SK-N-SH treated with all-trans-retinoic acid at 6 μM for 48 hours (cell line): ENCODE measurements at regions not wholly inside any gene's neighbourhood (a gene's known extent, or its start where the extent isn't known, plus 50 kb on each side); places are given as distances from the start of the nearest gene placed in this dataset.

Source experiments
- ATAC-seq: fragments of 200-7000 bp; cut with Tn5 transposase; 3 replicates; pipeline ENCODE4 v1.9.1; 2020; ENCODE audit warnings: mild to moderate bottlenecking, moderate library complexity
- ARNTL ChIP-seq: fragments of 450-650 bp; formaldehyde crosslinking; IDR thresholded peaks from 2 replicates; pipeline ENCODE4 v1.5.0; 2020; ENCODE audit warnings: low read depth, mild to moderate bottlenecking, moderate library complexity, borderline replicate concordance
- BACH2 ChIP-seq: fragments of 250-450 bp; sonication (Bioruptor Pico); IDR thresholded peaks from 2 replicates; pipeline ENCODE4 v1.9.0; 2021; ENCODE audit warnings: mild to moderate bottlenecking, borderline replicate concordance
- CREB5 ChIP-seq: fragments of 250-450 bp; sonication (Bioruptor Pico); IDR thresholded peaks from 2 replicates; pipeline ENCODE4 v1.5.1; 2020; ENCODE audit warnings: low read depth, mild to moderate bottlenecking, moderate library complexity
- CSDC2 ChIP-seq: fragments of 250-450 bp; sonication (Bioruptor Pico); IDR thresholded peaks from 2 replicates; pipeline ENCODE4 v1.5.0; 2020; ENCODE audit warnings: mild to moderate bottlenecking, moderate library complexity
- CSRNP3 ChIP-seq: fragments of 250-450 bp; sonication (Bioruptor Pico); IDR thresholded peaks from 2 replicates; pipeline ENCODE4 v1.5.1; 2021; ENCODE audit warnings: mild to moderate bottlenecking, moderate library complexity
- ESRRG ChIP-seq: fragments of 250-450 bp; sonication (Bioruptor Pico); IDR thresholded peaks from 2 replicates; pipeline ENCODE4 v1.6.1; 2021; ENCODE audit warnings: mild to moderate bottlenecking
- GLIS3 ChIP-seq: fragments of 250-450 bp; sonication (Bioruptor Pico); IDR thresholded peaks from 2 replicates; pipeline ENCODE4 v1.5.0; 2020; ENCODE audit warnings: mild to moderate bottlenecking, moderate library complexity
- ISL1 ChIP-seq: fragments of 250-450 bp; sonication (Bioruptor Pico); IDR thresholded peaks from 2 replicates; pipeline ENCODE4 v2.1.2; 2022; ENCODE audit warnings: mild to moderate bottlenecking, moderate library complexity
- OSR1 ChIP-seq: fragments of 250-450 bp; sonication (Bioruptor Pico); IDR thresholded peaks from 2 replicates; pipeline ENCODE4 v1.8.0; 2022; ENCODE audit warnings: moderate library complexity, mild to moderate bottlenecking, inconsistent platforms
- PATZ1 ChIP-seq: fragments of 250-450 bp; sonication (Bioruptor Pico); IDR thresholded peaks from 2 replicates; pipeline ENCODE4 v1.8.0; 2020; ENCODE audit warnings: mild to moderate bottlenecking, moderate library complexity, borderline replicate concordance
- POU6F1 ChIP-seq: fragments of 250-450 bp; sonication (Bioruptor Pico); IDR thresholded peaks from 2 replicates; pipeline ENCODE4 v1.8.0; 2021; ENCODE audit warnings: low read depth, mild to moderate bottlenecking, moderate library complexity, borderline replicate concordance
- PPARA ChIP-seq: fragments of 250-450 bp; sonication (Bioruptor Pico); IDR thresholded peaks from 2 replicates; pipeline ENCODE4 v1.5.0; 2020; ENCODE audit warnings: mild to moderate bottlenecking, borderline replicate concordance
- TCF4 ChIP-seq: fragments of 250-450 bp; sonication (Bioruptor Pico); IDR thresholded peaks from 2 replicates; pipeline ENCODE4 v1.8.0; 2021; ENCODE audit warnings: mild to moderate bottlenecking, moderate library complexity, borderline replicate concordance
- TOX ChIP-seq: fragments of 250-450 bp; sonication (Bioruptor Pico); IDR thresholded peaks from 2 replicates; pipeline ENCODE4 v1.8.0; 2021; ENCODE audit warnings: mild to moderate bottlenecking, moderate library complexity, borderline replicate concordance
- TSHZ2 ChIP-seq: fragments of 250-450 bp; sonication (Bioruptor Pico); IDR thresholded peaks from 2 replicates; pipeline ENCODE4 v1.5.0; 2020; ENCODE audit warnings: mild to moderate bottlenecking, moderate library complexity
- ZC3H10 ChIP-seq: fragments of 250-450 bp; sonication (Bioruptor Pico); IDR thresholded peaks from 2 replicates; pipeline ENCODE4 v1.5.1; 2021; ENCODE audit warnings: mild to moderate bottlenecking, moderate library complexity
- ZFP3 ChIP-seq: fragments of 250-450 bp; sonication (Bioruptor Pico); IDR thresholded peaks from 2 replicates; pipeline ENCODE4 v1.5.0; 2020; ENCODE audit warnings: mild to moderate bottlenecking, moderate library complexity
- ZFP30 ChIP-seq: fragments of 450-650 bp; formaldehyde crosslinking; IDR thresholded peaks from 2 replicates; pipeline ENCODE4 v1.5.0; 2022; ENCODE audit warnings: mild to moderate bottlenecking, moderate library complexity
- ZNF565 ChIP-seq: fragments of 450-650 bp; formaldehyde crosslinking; conservative IDR thresholded peaks from 2 replicates; pipeline ENCODE4 v1.5.0; 2020; ENCODE audit warnings: low read depth, mild to moderate bottlenecking, moderate library complexity
- ZNF70 ChIP-seq: fragments of 450-650 bp; formaldehyde crosslinking; IDR thresholded peaks from 2 replicates; pipeline ENCODE4 v1.5.0; 2020; ENCODE audit warnings: mild to moderate bottlenecking, moderate library complexity
- ZNF8 ChIP-seq: fragments of 450-650 bp; formaldehyde crosslinking; IDR thresholded peaks from 2 replicates; pipeline ENCODE4 v1.5.0; 2020; ENCODE audit warnings: mild to moderate bottlenecking, moderate library complexity

GRCh38 chr9:29796291-29796952, 2223.1 kb upstream of the C9orf72 start:
- ATAC-seq = no peak
- TF ChIP-seq BACH2 (CRISPR knock-in tag) = no peak
- TF ChIP-seq CSDC2 = no peak
- no peak for TF ChIP-seq POU6F1 (CRISPR knock-in tag)
- no peak for TF ChIP-seq ZFP30 (CRISPR knock-in tag)
- no peak for TF ChIP-seq GLIS3 (CRISPR knock-in tag)
- TF ChIP-seq ARNTL (CRISPR knock-in tag) = no peak
- TF ChIP-seq PATZ1 (CRISPR knock-in tag) = no peak
- no peak for TF ChIP-seq PPARA
- no peak for TF ChIP-seq ISL1 (CRISPR knock-in tag)
- TF ChIP-seq CREB5 = no peak
- no peak for TF ChIP-seq ZNF8 (CRISPR knock-in tag)

GRCh38 chr9:29798599-29798998, 2225.3 kb upstream of the C9orf72 start:
- no peak for ATAC-seq

GRCh38 chr9:29799227-29799626, 2225.9 kb upstream of the C9orf72 start:
- no peak for ATAC-seq
- no peak for TF ChIP-seq ESRRG (CRISPR knock-in tag)
- TF ChIP-seq ZFP30 (CRISPR knock-in tag) = no peak
- no peak for TF ChIP-seq GLIS3 (CRISPR knock-in tag)
- no peak for TF ChIP-seq ISL1 (CRISPR knock-in tag)
- TF ChIP-seq ZFP3 (CRISPR knock-in tag) = no peak
- no peak for TF ChIP-seq CREB5
- TF ChIP-seq CSDC2 = no peak
- TF ChIP-seq ZNF8 (CRISPR knock-in tag) = no peak
- TF ChIP-seq ZNF565 = no peak
- TF ChIP-seq TOX (CRISPR knock-in tag) = no peak
- TF ChIP-seq PPARA = no peak
- TF ChIP-seq BACH2 (CRISPR knock-in tag) = no peak
- TF ChIP-seq CSRNP3 (CRISPR knock-in tag) = no peak
- no peak for TF ChIP-seq PATZ1 (CRISPR knock-in tag)
- TF ChIP-seq TCF4 (CRISPR knock-in tag) = no peak
- no peak for TF ChIP-seq ZNF70 (CRISPR knock-in tag)
- no peak for TF ChIP-seq ZC3H10
- no peak for TF ChIP-seq TSHZ2 (CRISPR knock-in tag)
- no peak for TF ChIP-seq OSR1 (CRISPR knock-in tag)

More at GRCh38 chr9:29798599-29798998, 2225.3 kb upstream of the C9orf72 start:
- no peak for TF ChIP-seq POU6F1 (CRISPR knock-in tag)
